ENCODE measurements at regions not wholly inside any gene's neighbourhood (a gene's known extent, or its start where the extent isn't known, plus 50 kb on each side); places are given as distances from the start of the nearest gene placed in this dataset.

DNA sequence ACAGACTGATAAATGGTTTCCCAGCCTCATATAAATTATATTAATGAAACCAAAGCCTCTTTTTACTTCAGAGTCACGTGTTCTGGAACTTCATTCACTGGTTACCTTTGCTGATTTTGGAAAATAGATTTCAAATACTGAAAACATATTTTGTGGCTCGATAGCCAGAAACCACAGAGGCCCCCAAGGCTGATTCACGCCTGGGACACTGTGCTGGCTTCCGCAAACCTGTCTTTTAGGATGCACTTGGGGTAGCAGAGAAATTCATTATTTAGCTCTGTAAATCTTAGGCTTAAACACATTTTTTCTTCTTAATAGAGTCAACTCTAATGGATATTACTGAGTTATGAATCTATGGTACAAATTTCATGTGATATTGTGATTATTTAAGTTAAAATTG, 90.7 kb upstream of the TMEM18 start:
- no peak overlapping the region for H3K9ac ChIP-seq (ENCODE audit: low read depth in 1 of 2, low read length in 2 of 2)
- no peak overlapping the region for H3K4me3 ChIP-seq (ENCODE audit: low read length in 2 of 2)
- H3K9me3 ChIP-seq (ENCODE audit: control insufficient read depth in 2 of 2, low read length in 2 of 2) = no peaks in the 10 kb centered on the region
- no peaks in the 10 kb centered on the region for H3K27me3 ChIP-seq (ENCODE audit: control insufficient read depth in 2 of 2, insufficient read depth in 2 of 2, low read length in 2 of 2)
- H3K4me1 ChIP-seq (ENCODE audit: control insufficient read depth in 2 of 2, insufficient read depth in 2 of 2, low read length in 2 of 2) = no peaks in the 10 kb centered on the region
- H3K27ac ChIP-seq (ENCODE audit: low read depth in 2 of 2, low read length in 2 of 2) = no peak overlapping the region
- H3K36me3 ChIP-seq (ENCODE audit: control insufficient read depth in 2 of 2, insufficient read depth in 2 of 2, low read length in 2 of 2) = no peaks in the 10 kb centered on the region

DNA sequence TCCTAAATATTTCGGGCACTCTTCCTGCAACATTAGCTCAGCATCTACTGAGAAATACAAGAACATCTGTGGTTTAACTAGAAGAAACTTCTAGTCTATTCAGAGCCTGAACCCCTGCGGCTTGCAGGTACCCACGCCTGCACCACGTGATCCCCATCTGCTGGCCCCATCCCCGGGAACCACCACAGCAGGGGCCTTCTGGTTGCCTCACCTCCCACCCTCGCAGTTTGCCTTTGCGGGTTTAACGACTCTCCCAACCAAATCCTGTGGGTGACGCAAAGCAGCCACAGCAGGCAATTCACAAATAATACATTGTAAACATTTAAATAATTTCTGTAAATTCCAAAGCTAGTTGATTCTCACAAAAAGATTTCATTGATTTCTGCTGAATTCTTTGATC, 90.2 kb upstream of the TMEM18 start:
- H3K9ac ChIP-seq (ENCODE audit: low read depth in 1 of 2, low read length in 2 of 2) = no peak overlapping the region
- H3K27ac ChIP-seq (ENCODE audit: low read depth in 2 of 2, low read length in 2 of 2) = no peak overlapping the region
- no peaks in the 10 kb centered on the region for H3K9me3 ChIP-seq (ENCODE audit: control insufficient read depth in 2 of 2, low read length in 2 of 2)
- H3K4me3 ChIP-seq (ENCODE audit: low read length in 2 of 2) = no peak overlapping the region
- no peaks in the 10 kb centered on the region for H3K27me3 ChIP-seq (ENCODE audit: control insufficient read depth in 2 of 2, insufficient read depth in 2 of 2, low read length in 2 of 2)
- H3K36me3 ChIP-seq (ENCODE audit: control insufficient read depth in 2 of 2, insufficient read depth in 2 of 2, low read length in 2 of 2) = no peaks in the 10 kb centered on the region
- no peaks in the 10 kb centered on the region for H3K4me1 ChIP-seq (ENCODE audit: control insufficient read depth in 2 of 2, insufficient read depth in 2 of 2, low read length in 2 of 2)

DNA sequence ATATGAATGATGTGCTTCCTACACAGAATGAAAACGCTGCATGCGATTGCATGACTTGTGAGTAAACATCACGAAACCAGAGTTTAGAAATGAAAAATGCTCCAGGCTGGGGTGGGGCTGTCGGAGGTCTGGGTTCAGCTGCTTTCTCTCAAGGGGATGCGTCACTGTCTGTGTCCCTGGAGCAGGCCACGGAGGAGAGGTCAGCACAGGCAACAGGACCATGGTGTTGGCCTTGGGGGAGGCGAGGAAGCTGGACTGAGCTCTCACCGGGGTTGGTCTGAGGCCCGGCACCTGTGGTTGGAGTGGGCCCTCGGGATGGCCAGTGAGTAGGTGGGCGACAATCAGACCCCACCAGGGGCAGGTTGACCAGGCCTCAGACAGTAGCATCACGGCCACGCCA, 89.0 kb upstream of the TMEM18 start:
- H3K9me3 ChIP-seq (ENCODE audit: control insufficient read depth in 2 of 2, low read length in 2 of 2) = no peaks in the 10 kb centered on the region
- no peak overlapping the region for H3K27ac ChIP-seq (ENCODE audit: low read depth in 2 of 2, low read length in 2 of 2)
- H3K4me1 ChIP-seq (ENCODE audit: control insufficient read depth in 2 of 2, insufficient read depth in 2 of 2, low read length in 2 of 2) = no peaks in the 10 kb centered on the region
- H3K36me3 ChIP-seq (ENCODE audit: control insufficient read depth in 2 of 2, insufficient read depth in 2 of 2, low read length in 2 of 2) = no peaks in the 10 kb centered on the region
- H3K27me3 ChIP-seq (ENCODE audit: control insufficient read depth in 2 of 2, insufficient read depth in 2 of 2, low read length in 2 of 2) = no peaks in the 10 kb centered on the region
- no peak overlapping the region for H3K4me3 ChIP-seq (ENCODE audit: low read length in 2 of 2)
- no peak overlapping the region for H3K9ac ChIP-seq (ENCODE audit: low read depth in 1 of 2, low read length in 2 of 2)

DNA sequence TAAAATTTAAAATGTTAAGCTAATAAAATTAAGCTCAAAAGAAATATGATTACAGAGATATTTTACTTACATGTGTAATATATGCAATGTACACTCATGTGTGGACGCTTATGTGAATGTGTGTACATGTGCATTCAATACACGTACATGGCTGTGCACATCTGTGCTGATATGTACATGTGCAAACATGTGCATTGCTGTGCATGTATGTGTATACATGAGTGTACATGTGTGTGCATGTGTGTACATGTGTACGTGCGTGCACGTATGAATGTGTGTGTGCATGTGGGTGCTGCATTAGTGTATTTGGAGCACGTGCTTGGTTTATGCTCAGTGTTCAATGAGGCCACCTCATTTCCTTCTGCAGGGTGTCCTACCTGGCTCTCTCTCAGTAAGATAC, 88.2 kb upstream of the TMEM18 start:
- no peaks in the 10 kb centered on the region for H3K36me3 ChIP-seq (ENCODE audit: control insufficient read depth in 2 of 2, insufficient read depth in 2 of 2, low read length in 2 of 2)
- no peak overlapping the region for H3K4me3 ChIP-seq (ENCODE audit: low read length in 2 of 2)
- H3K27ac ChIP-seq (ENCODE audit: low read depth in 2 of 2, low read length in 2 of 2) = no peak overlapping the region
- H3K27me3 ChIP-seq (ENCODE audit: control insufficient read depth in 2 of 2, insufficient read depth in 2 of 2, low read length in 2 of 2) = no peaks in the 10 kb centered on the region
- no peaks in the 10 kb centered on the region for H3K4me1 ChIP-seq (ENCODE audit: control insufficient read depth in 2 of 2, insufficient read depth in 2 of 2, low read length in 2 of 2)
- no peak overlapping the region for H3K9ac ChIP-seq (ENCODE audit: low read depth in 1 of 2, low read length in 2 of 2)
- no peaks in the 10 kb centered on the region for H3K9me3 ChIP-seq (ENCODE audit: control insufficient read depth in 2 of 2, low read length in 2 of 2)

DNA sequence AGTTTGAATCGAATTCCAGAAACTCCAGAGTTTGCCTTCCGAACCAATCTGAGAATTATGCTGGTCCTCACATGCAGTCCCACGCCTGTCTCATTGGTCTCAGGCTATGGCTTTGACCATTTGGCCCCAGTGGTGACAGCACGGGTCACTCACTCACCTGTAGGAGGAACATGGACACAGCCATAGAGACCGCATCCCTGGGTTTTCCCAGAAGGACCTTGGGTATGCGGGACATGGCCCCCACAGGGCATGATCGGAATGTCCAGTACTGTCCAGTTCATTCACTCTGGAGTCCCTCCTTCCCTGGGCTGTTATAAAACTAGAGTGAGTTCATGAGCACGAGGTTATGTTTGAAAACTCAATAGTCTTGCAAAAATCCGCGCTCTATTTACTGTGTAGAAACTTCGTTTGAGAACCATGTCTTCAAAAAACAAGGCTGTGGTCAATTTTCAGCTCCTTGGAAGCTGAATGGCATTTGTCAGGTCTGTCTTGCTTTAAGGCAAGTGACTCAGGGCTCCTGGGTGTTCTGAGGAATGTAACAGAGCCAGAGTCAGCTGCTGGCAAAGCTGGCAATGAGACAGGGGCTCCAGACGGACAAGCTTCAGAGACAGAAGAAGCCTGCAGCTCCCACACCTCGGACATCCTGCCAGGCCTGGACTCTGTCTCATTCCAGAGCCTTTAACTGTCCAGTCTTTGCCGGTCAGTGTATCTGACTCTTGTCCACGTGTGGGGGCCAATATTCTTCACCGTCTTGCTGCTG, 86.7 kb upstream of the TMEM18 start:
- Histone ChIP-seq H3K9ac (ENCODE audit: low read depth in 1 of 2, low read length in 2 of 2) (no peak overlapping the region), H3K27ac (ENCODE audit: low read depth in 2 of 2, low read length in 2 of 2) (no peak overlapping the region), H3K4me1 (ENCODE audit: control insufficient read depth in 2 of 2, insufficient read depth in 2 of 2, low read length in 2 of 2) (no peaks in the 10 kb centered on the region), H3K27me3 (ENCODE audit: control insufficient read depth in 2 of 2, insufficient read depth in 2 of 2, low read length in 2 of 2) (no peaks in the 10 kb centered on the region), H3K9me3 (ENCODE audit: control insufficient read depth in 2 of 2, low read length in 2 of 2) (no peaks in the 10 kb centered on the region), H3K4me3 (ENCODE audit: low read length in 2 of 2) (no peak overlapping the region), H3K36me3 (ENCODE audit: control insufficient read depth in 2 of 2, insufficient read depth in 2 of 2, low read length in 2 of 2) (no peaks in the 10 kb centered on the region)

DNA sequence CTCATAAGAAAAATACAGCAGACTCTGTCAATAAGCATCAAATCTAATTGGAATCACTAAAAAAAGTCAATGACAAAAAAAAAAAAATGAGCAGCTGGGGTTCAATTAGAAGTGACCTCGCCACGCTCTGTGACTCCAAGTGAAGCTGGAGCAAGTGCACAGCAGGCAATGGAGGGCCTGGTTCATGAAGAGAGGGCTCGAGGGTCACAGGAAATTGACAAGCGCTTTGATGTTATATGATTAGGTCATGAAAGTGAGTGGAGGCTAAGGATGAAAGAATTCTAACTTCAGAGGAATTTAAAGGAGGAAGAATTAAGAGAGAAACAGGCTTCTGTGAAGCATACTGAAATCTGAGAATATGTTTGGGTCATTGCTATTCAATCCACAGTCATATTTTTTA, 85.4 kb upstream of the TMEM18 start:
- Histone ChIP-seq H3K36me3 (ENCODE audit: control insufficient read depth in 2 of 2, insufficient read depth in 2 of 2, low read length in 2 of 2) (no peaks in the 10 kb centered on the region), H3K9me3 (ENCODE audit: control insufficient read depth in 2 of 2, low read length in 2 of 2) (no peaks in the 10 kb centered on the region), H3K4me3 (ENCODE audit: low read length in 2 of 2) (no peak overlapping the region), H3K9ac (ENCODE audit: low read depth in 1 of 2, low read length in 2 of 2) (no peak overlapping the region), H3K27me3 (ENCODE audit: control insufficient read depth in 2 of 2, insufficient read depth in 2 of 2, low read length in 2 of 2) (no peaks in the 10 kb centered on the region), H3K4me1 (ENCODE audit: control insufficient read depth in 2 of 2, insufficient read depth in 2 of 2, low read length in 2 of 2) (no peaks in the 10 kb centered on the region), H3K27ac (ENCODE audit: low read depth in 2 of 2, low read length in 2 of 2) (no peak overlapping the region)

DNA sequence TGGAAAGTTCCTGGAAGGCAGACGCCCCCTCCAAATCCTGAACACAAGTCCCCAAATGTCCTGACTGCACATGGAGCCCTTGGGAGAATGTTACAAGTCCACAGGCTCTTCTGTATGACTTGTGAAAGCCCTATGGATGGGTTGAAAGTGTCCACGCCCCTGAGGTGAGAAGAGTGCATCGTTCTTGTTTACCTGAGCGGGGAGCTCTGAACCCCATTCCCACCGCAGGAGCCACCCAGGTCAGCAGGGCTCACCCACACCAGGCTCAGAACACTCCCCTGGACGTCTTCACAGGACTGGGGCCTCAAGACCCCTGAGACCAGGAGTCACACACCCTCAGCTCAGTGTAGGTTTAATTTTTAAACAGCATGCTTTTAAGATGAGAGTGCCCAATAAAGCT, 84.2 kb upstream of the TMEM18 start:
- H3K27me3 ChIP-seq (ENCODE audit: control insufficient read depth in 2 of 2, insufficient read depth in 2 of 2, low read length in 2 of 2) = no peaks in the 10 kb centered on the region
- H3K4me3 ChIP-seq (ENCODE audit: low read length in 2 of 2) = no peak overlapping the region
- no peak overlapping the region for H3K9ac ChIP-seq (ENCODE audit: low read depth in 1 of 2, low read length in 2 of 2)
- no peaks in the 10 kb centered on the region for H3K9me3 ChIP-seq (ENCODE audit: control insufficient read depth in 2 of 2, low read length in 2 of 2)
- H3K4me1 ChIP-seq (ENCODE audit: control insufficient read depth in 2 of 2, insufficient read depth in 2 of 2, low read length in 2 of 2) = no peaks in the 10 kb centered on the region
- no peaks in the 10 kb centered on the region for H3K36me3 ChIP-seq (ENCODE audit: control insufficient read depth in 2 of 2, insufficient read depth in 2 of 2, low read length in 2 of 2)
- no peak overlapping the region for H3K27ac ChIP-seq (ENCODE audit: low read depth in 2 of 2, low read length in 2 of 2)

DNA sequence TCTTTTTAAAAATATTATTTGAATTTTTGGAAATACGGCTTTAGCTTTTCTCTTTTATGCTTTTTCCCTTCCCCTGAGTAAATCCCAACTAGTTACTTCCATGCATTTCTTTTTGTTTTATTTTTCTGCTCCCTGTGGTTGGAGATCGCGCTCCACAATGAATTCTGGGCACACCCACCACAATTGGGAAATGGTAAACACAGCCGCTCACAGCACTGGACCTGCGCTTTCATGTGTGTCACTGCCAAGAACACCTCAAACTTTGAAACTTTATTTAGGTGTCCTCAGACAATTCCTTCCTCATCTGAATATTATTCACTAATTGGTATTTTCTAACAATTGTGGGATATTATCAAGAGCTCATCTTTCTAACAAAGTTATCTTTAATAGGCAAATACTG, 82.8 kb upstream of the TMEM18 start:
- no peak overlapping the region for H3K9ac ChIP-seq (ENCODE audit: low read depth in 1 of 2, low read length in 2 of 2)
- no peaks in the 10 kb centered on the region for H3K27me3 ChIP-seq (ENCODE audit: control insufficient read depth in 2 of 2, insufficient read depth in 2 of 2, low read length in 2 of 2)
- no peaks in the 10 kb centered on the region for H3K4me1 ChIP-seq (ENCODE audit: control insufficient read depth in 2 of 2, insufficient read depth in 2 of 2, low read length in 2 of 2)
- H3K36me3 ChIP-seq (ENCODE audit: control insufficient read depth in 2 of 2, insufficient read depth in 2 of 2, low read length in 2 of 2) = no peaks in the 10 kb centered on the region
- no peak overlapping the region for H3K27ac ChIP-seq (ENCODE audit: low read depth in 2 of 2, low read length in 2 of 2)
- H3K4me3 ChIP-seq (ENCODE audit: low read length in 2 of 2) = no peak overlapping the region
- H3K9me3 ChIP-seq (ENCODE audit: control insufficient read depth in 2 of 2, low read length in 2 of 2) = no peaks in the 10 kb centered on the region

DNA sequence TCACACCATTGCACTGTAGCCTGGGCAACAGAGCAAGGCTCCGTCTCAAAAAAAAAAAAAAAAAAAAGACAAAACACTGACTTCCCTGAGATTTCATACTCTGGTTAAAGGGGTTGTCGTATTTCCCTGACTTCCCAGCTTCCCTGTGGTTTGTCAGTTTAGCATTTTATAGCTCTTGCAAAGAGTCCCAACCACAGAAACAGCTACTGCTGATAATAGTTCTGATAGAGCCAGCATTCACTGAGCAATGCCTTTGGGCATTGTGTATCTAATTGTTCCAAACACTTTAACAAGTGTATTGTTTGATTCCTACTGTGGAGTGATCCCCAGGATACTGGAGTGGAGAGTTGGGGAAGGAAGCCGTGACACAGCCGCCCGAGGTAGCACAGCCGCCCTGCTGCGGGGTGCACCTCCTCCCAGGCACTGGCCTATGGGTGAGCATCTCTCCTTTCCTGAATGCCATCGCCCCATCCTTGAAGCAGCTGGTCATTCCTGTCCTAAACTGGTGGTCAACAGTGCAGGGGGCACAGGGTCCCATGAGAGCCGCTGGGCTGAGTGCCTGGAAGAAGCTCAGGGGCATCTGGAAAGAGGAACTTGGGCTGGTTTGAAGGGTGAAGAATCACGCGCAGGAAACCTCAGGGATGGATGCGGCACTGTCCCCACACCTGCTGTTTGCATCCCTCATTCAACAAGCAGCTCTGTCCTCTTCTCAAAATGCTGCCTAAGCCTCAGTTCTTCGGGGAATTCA, 81.0 kb upstream of the TMEM18 start:
- no peaks in the 10 kb centered on the region for H3K36me3 ChIP-seq (ENCODE audit: control insufficient read depth in 2 of 2, insufficient read depth in 2 of 2, low read length in 2 of 2)
- H3K27me3 ChIP-seq (ENCODE audit: control insufficient read depth in 2 of 2, insufficient read depth in 2 of 2, low read length in 2 of 2) = no peaks in the 10 kb centered on the region
- H3K27ac ChIP-seq (ENCODE audit: low read depth in 2 of 2, low read length in 2 of 2) = no peak overlapping the region
- H3K4me3 ChIP-seq (ENCODE audit: low read length in 2 of 2) = no peak overlapping the region
- H3K9me3 ChIP-seq (ENCODE audit: control insufficient read depth in 2 of 2, low read length in 2 of 2) = no peaks in the 10 kb centered on the region
- H3K9ac ChIP-seq (ENCODE audit: low read depth in 1 of 2, low read length in 2 of 2) = no peak overlapping the region
- no peaks in the 10 kb centered on the region for H3K4me1 ChIP-seq (ENCODE audit: control insufficient read depth in 2 of 2, insufficient read depth in 2 of 2, low read length in 2 of 2)

DNA sequence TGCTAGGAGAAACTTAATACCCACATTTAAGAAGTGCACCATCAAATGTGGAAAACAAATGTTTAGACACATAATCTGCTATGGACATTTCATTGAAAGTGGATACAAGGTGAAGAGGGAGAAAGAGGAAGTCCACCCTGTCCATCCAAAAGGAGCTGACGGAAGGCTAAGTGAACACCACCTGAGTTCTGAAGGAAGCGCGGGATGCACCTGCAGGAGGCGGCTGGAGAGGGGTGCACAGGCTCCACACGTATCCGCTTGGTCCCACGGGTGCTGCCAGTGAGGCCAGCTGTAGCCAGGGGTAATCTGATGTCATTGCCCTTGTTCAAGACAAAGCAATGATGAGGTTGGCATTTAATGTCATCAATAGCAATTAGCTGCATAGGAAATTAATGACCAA, 75.9 kb upstream of the TMEM18 start:
- Histone ChIP-seq H3K4me3 (ENCODE audit: low read length in 2 of 2) (no peak overlapping the region), H3K36me3 (ENCODE audit: control insufficient read depth in 2 of 2, insufficient read depth in 2 of 2, low read length in 2 of 2) (no peaks in the 10 kb centered on the region), H3K27ac (ENCODE audit: low read depth in 2 of 2, low read length in 2 of 2) (no peak overlapping the region), H3K9me3 (ENCODE audit: control insufficient read depth in 2 of 2, low read length in 2 of 2) (no peaks in the 10 kb centered on the region), H3K4me1 (ENCODE audit: control insufficient read depth in 2 of 2, insufficient read depth in 2 of 2, low read length in 2 of 2) (no peaks in the 10 kb centered on the region), H3K27me3 (ENCODE audit: control insufficient read depth in 2 of 2, insufficient read depth in 2 of 2, low read length in 2 of 2) (peaks cover 0 to 2% of the 10 kb centered on the region in 2 donors), H3K9ac (ENCODE audit: low read depth in 1 of 2, low read length in 2 of 2) (no peak overlapping the region)

All from mucosa of rectum (tissue), 2 donors.